NCI-H1694 (cell line): ENCODE measurements at regions not wholly inside any gene's neighbourhood (a gene's known extent, or its start where the extent isn't known, plus 50 kb on each side); places are given as distances from the start of the nearest gene placed in this dataset.
"Not testable (repeated sequence)": the region's sequence is repeated elsewhere in the genome, so short reads cannot be mapped to it uniquely, and the experiment has no call there.

ENCODE experiments used
- DNase-seq: peaks from one replicate; lab custom pipeline; 2025; lab: John Stamatoyannopoulos, UW

- not testable (repeated sequence) for DNase-seq
Measured at GRCh38 chr5:34329201-34329600, 286.2 kb upstream of the C1QTNF3 start.

- not testable (repeated sequence) for DNase-seq
Measured at GRCh38 chr5:34329611-34330108, 286.6 kb upstream of the C1QTNF3 start.

- not testable (repeated sequence) for DNase-seq
Measured at GRCh38 chr5:34331928-34332454, 289.0 kb upstream of the C1QTNF3 start.

- DNase-seq, result not testable (repeated sequence)
Measured at GRCh38 chr5:34339408-34340001, 296.5 kb upstream of the C1QTNF3 start.

- not testable (repeated sequence) for DNase-seq
Measured at GRCh38 chr5:34354440-34354839, 301.7 kb upstream of the RAI14 start.

GRCh38 chr5:34371417-34371816, 284.7 kb upstream of the RAI14 start:
- DNase-seq, result not testable (repeated sequence)

GRCh38 chr5:34371817-34372216, 284.3 kb upstream of the RAI14 start:
- DNase-seq, result not testable (repeated sequence)

- not testable (repeated sequence) for DNase-seq
Measured at GRCh38 chr5:34372739-34373138, 283.4 kb upstream of the RAI14 start.

GRCh38 chr5:34377651-34378050, 278.5 kb upstream of the RAI14 start:
- not testable (repeated sequence) for DNase-seq

- DNase-seq, result not testable (repeated sequence)
Measured at GRCh38 chr5:34378498-34378897, 277.6 kb upstream of the RAI14 start.

GRCh38 chr5:34388754-34389153, 267.4 kb upstream of the RAI14 start:
- not testable (repeated sequence) for DNase-seq

- DNase-seq, result no peak
Measured at GRCh38 chr5:34409373-34409772, 246.8 kb upstream of the RAI14 start.

- DNase-seq, result no peak
Measured at GRCh38 chr5:34410411-34411139, 245.6 kb upstream of the RAI14 start.

- no peak for DNase-seq
Measured at GRCh38 chr5:34411470-34412346, 244.4 kb upstream of the RAI14 start.

GRCh38 chr5:34412736-34413135, 243.4 kb upstream of the RAI14 start:
- DNase-seq, result no peak

GRCh38 chr5:34415559-34416198, 240.4 kb upstream of the RAI14 start:
- no peak for DNase-seq

- DNase-seq, result no peak
Measured at GRCh38 chr5:34416501-34417008, 239.6 kb upstream of the RAI14 start.

- DNase-seq, result not testable (repeated sequence)
Measured at GRCh38 chr5:34420191-34420590, 235.9 kb upstream of the RAI14 start.

GRCh38 chr5:34436761-34437501, 219.2 kb upstream of the RAI14 start:
- DNase-seq, result no peak

GRCh38 chr5:34439601-34440000, 216.5 kb upstream of the RAI14 start:
- DNase-seq, result no peak

GRCh38 chr5:34441767-34442166, 214.4 kb upstream of the RAI14 start:
- not testable (repeated sequence) for DNase-seq
